GM19023 (cell line): ENCODE measurements at regions not wholly inside any gene's neighbourhood (a gene's known extent, or its start where the extent isn't known, plus 50 kb on each side); places are given as distances from the start of the nearest gene placed in this dataset.

ENCODE experiments used
- ATAC-seq: cut with Tn5 transposase; IDR thresholded peaks from one replicate; pipeline ENCODE4 v1.9.1; 2021; ENCODE audit warnings: mild to moderate bottlenecking, moderate library complexity; ENCODE audit not compliant: unreplicated experiment

GRCh38 chr10:124230635-124231167 is 137.3 kb upstream of the CHST15 start:
- no peak for ATAC-seq

GRCh38 chr10:124229989-124230634 is 136.7 kb upstream of the CHST15 start:
- ATAC-seq = no peak

DNA sequence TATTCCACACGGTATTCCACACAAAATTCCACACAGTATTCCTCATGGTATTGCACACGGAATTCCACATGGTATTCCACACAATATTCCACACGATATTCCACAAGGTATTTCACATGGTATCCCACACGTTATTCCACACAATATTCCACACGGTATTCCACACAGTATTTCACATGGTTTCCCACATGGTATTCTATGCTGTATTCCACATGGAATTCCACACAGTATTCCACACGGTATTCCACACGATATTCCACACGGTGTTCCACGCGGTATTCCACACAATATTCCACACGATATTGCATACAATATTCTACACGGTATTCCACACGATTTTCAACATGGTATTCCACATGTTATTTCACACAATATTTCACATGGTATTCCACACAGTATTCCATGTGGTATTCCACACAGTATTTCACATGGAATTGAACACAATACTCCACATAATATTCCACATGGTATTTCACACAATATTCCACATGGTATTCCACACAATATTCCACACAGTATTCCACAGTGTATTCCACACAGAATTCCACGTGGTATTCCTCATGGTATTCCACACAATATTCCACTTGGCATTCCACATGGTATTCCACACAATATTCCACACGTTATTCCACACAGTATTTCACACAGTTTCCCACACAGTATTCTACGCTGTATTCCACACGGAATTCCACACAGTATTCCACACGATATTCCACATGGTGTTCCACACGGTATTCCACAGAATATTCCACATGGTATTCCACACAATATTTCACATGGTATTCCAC is 136.0 kb upstream of the CHST15 start:
- ATAC-seq = no peak

- no peak for ATAC-seq
Measured at GRCh38 chr10:124228471-124228870, 135.1 kb upstream of the CHST15 start.

- no peak for ATAC-seq
Measured at GRCh38 chr10:124227988-124228387, 134.6 kb upstream of the CHST15 start.

GRCh38 chr10:124227055-124227975 is 133.9 kb upstream of the CHST15 start:
- ATAC-seq = no peak

GRCh38 chr10:124226271-124227054 is 133.1 kb upstream of the CHST15 start:
- no peak for ATAC-seq

- ATAC-seq = no peak
Measured at GRCh38 chr10:124225467-124226270, 132.3 kb upstream of the CHST15 start.

DNA sequence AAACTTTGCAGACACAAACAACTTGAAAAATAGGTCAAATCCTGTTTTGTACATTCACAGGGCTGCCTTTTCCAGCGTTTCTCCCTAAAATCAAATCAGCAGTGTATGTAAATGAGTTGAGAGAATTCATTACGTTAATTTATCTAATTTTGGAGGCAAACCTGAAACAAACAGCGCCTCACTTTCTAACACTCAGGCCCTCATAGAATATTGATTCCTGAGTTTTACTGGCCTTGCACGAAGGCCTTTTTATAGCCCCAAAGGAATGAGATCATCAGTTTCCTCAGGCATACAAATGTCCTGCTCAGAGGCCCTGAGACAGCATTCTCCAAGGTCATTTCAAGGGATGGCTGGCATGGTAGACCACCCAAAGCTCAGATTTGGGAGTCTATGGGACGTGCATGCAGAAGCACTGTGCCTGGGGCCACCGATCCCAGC is 131.7 kb upstream of the CHST15 start:
- no peak for ATAC-seq

DNA sequence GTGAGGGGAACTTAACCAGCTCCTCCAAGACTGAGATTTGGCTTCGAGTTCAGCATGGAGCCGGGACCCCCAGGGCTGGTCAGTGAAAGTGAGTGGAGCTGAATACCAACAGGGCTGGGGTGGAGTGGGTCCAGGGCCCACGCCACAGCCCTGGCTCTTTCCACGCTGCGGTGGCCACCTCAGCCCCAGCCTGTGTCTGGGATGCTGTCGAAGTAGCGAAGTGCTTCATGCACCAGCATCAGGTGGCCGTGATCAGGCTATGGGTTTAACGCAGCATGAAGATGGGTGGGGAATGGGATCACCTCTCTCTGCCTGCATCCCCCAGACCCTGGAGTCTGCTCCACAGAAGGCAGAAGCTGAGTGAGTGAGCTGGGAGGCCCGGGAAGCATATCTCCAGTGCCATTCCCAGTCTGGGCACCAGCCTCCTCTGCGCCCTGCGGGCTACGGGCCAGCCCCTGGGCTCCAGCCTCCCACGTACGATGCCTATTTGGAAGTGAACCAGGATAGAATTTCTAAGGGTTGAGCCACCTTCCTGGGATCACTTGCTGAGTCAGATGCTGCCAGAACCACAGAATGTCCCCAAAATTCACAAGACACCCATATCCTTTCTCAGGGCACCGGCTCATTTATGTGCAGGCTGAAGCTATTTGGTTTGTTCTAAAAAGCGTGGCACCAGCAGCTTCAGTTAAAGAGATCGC is 131.1 kb upstream of the CHST15 start:
- no peak for ATAC-seq

- ATAC-seq = no peak
Measured at GRCh38 chr10:124223711-124224085, 130.3 kb upstream of the CHST15 start.

DNA sequence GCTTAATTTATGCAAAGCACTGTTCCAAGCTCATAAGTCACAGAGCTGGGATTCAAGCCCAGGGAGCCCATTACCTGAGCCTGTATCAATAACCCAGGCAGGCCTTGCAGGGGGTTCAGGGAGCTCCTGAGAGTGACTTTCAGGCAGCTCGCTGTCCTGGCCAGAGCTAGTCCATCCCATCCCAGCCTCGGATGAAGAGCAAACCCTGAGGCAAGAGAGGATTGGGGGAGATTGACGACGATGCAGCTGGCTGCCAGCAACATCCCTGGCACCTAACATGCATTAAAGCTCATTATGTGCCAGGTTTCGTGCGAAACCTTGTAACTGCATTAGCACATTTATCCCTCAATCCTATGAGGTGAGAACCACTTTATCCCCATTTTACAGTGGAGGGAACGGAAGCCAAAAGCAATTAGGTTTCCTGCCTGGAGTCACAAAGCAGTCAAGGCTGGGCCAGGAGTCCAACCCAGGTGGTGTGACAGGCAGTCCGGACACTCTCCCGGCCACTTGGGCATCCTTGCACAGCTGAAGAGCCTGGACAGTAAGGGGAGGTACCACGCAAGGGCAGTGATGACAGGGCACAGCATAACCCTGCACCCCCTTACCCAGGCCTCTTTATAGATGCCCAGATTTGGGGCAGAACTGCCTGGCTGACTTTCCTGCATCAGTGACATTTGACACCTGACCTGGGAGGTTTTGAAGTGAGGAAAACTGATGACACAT is 129.8 kb upstream of the CHST15 start:
- no peak for ATAC-seq

DNA sequence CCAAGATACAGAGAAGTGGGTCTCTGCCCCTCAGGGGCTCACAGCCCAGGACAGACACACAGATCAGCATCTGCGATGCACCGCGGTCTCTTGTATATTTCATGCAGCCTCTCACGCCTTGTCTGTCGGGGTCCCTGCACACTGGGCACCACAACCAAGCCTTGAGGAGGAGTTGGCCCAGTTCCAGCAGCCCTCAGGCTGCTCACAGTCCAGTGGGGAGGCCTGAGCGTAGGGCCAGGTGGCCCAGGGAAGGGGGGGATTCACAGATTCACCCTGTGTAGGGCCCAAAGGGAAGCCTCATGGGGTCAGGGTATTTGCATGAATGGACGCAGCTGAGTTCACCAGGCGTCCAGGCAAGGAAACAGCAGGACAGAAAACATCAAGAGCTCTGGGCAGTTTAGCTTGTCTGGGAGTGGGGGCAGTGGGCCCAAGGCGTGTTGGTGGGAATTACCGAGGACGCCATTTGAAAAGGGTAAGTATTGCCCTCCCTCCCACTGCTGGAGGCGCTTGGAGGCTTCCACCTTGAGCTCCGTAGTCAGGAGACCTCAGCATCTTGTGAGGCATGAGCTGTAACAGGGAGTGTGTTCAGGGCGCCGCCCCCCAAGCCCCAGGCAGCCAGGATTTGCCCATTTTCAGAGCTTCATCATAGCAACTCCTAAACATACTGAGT is 129.1 kb upstream of the CHST15 start:
- peak; percentile 15 for ATAC-seq

GRCh38 chr10:124221356-124222317 is 128.2 kb upstream of the CHST15 start:
- ATAC-seq = peak; percentile 66

GRCh38 chr10:124220971-124221355 is 127.6 kb upstream of the CHST15 start:
- no peak for ATAC-seq

DNA sequence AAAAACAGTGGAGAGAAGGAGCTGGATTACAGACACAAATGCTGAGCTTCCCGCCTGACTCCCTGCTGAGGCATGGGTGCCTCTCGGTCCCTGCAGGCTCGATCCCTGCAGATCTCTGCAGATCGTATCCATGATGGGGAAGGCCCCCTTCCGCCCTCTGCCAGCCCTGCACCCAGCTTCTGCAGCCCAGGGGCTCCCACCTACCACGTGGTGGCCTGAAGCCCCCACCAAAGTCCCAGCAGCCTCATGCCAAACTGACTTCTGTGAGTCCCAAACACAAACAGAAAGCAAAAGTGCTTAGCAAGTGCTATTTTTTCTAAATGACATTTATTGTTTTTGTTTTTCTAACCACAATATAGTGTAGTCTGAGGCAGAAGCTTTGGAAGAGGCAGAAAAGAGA is 127.1 kb upstream of the CHST15 start:
- no peak for ATAC-seq

- no peak for ATAC-seq
Measured at GRCh38 chr10:124219655-124220054, 126.3 kb upstream of the CHST15 start.
